CD4-positive, alpha-beta T cell (primary cell): ENCODE measurements at regions not wholly inside any gene's neighbourhood (a gene's known extent, or its start where the extent isn't known, plus 50 kb on each side); places are given as distances from the start of the nearest gene placed in this dataset.

ENCODE experiments used
- ATAC-seq: fragments of 200-7000 bp; cut with Tn5 transposase; one replicate; pipeline ENCODE4 v1.10.0; 2022; ENCODE audit warnings: mild to moderate bottlenecking; ENCODE audit not compliant: poor library complexity
- CTCF ChIA-PET: fragments of 350-600 bp; sonication (Branson Sonifier 250); formaldehyde crosslinking; loops from one replicate; lab custom pipeline; 2021; ENCODE audit warnings: antibody characterized with exemption, inconsistent platforms; lab: Charles Lee
- POLR2A ChIA-PET: fragments of 350-600 bp; sonication (Branson Sonifier 250); formaldehyde crosslinking; loops from one replicate; lab custom pipeline; 2021; ENCODE audit warnings: antibody characterized with exemption, inconsistent platforms; lab: Charles Lee
- DNase-seq, 14 experiments: peaks; one replicate each; pipeline ENCODE4 v3.0.0-alpha.2; 2013 to 2020; ENCODE audit warnings: mixed read lengths in 2 of 14
- H3K27ac ChIP-seq, 2 donors: one replicate each; pipeline versions ENCODE4 v1.5.1 to v1.7.0; 2013; ENCODE audit warnings: low read length in 2 of 2, low read depth in 1 of 2, mild to moderate bottlenecking in 1 of 2
- H3K27me3 ChIP-seq, 2 experiments: 1 replicate in 1 of 2; 2 replicates in 1 of 2; pipeline versions ENCODE4 v1.6.1 to v1.7.0; 2013; ENCODE audit warnings: low read length in 2 of 2, control low read depth in 1 of 2, mild to moderate bottlenecking in 1 of 2, moderate library complexity in 1 of 2; ENCODE audit not compliant: insufficient read depth in 2 of 2, control insufficient read depth in 1 of 2
- H3K36me3 ChIP-seq: one replicate; pipeline ENCODE4 v1.6.1; 2013; ENCODE audit warnings: low read length, control low read depth; ENCODE audit not compliant: insufficient read depth
- H3K4me1 ChIP-seq: one replicate; pipeline ENCODE4 v1.6.1; 2013; ENCODE audit warnings: low read length, control low read depth; ENCODE audit not compliant: insufficient read depth
- H3K4me3 ChIP-seq: one replicate; pipeline ENCODE4 v1.5.1; 2013; ENCODE audit warnings: mild to moderate bottlenecking, low read length, moderate library complexity
- H3K9me3 ChIP-seq, 2 experiments: 1 replicate in 1 of 2; 2 replicates in 1 of 2; pipeline versions ENCODE4 v1.6.1 to v1.7.0; 2013; ENCODE audit warnings: low read length in 2 of 2, mild to moderate bottlenecking in 2 of 2, control low read depth in 1 of 2, moderate library complexity in 1 of 2; ENCODE audit not compliant: control insufficient read depth in 1 of 2, insufficient read depth in 1 of 2
- H3K27ac Mint-ChIP-seq: one replicate; pipeline ENCODE4 v1.8.0; 2020; ENCODE audit warnings: mixed read lengths
- H3K27me3 Mint-ChIP-seq: one replicate; pipeline ENCODE4 v1.8.0; 2021; ENCODE audit warnings: mixed read lengths
- H3K36me3 Mint-ChIP-seq: one replicate; pipeline ENCODE4 v1.8.0; 2021; ENCODE audit warnings: low read depth, mixed read lengths
- H3K4me1 Mint-ChIP-seq: one replicate; pipeline ENCODE4 v1.8.0; 2021; ENCODE audit warnings: low read depth, mixed read lengths
- H3K4me3 Mint-ChIP-seq: one replicate; pipeline ENCODE4 v1.8.0; 2020; ENCODE audit warnings: mild to moderate bottlenecking, mixed read lengths
- H3K9me3 Mint-ChIP-seq: one replicate; pipeline ENCODE4 v1.8.0; 2020; ENCODE audit warnings: mixed read lengths
- CTCF ChIP-seq: fragments of 200-600 bp; IDR thresholded peaks from one replicate; pipeline ENCODE4 v1.8.0; 2022; ENCODE audit warnings: antibody characterized with exemption, mild to moderate bottlenecking
- intact Hi-C, 2 experiments: fragments of 100-400 bp; cut with DNase I in 1 of 2; cut with micrococcal nuclease in 1 of 2; formaldehyde crosslinking; loops; one replicate each; pipeline versions ENCODE4 v1.15.1 to v1.9.0; 2023 to 2025; cut with DNase I, micrococcal nuclease

- Histone ChIP-seq H3K9me3 (peaks cover 0 to 9% of the 10 kb centered on the region in 2 experiments), H3K27me3 (no peaks in the 10 kb centered on the region), H3K36me3 (no peaks in the 10 kb centered on the region), H3K4me1 (no peaks in the 10 kb centered on the region), H3K4me3 (no peak overlapping the region), H3K27ac (no peak overlapping the region)
- DNase-seq, result no peak
- no peaks in the 10 kb centered on the region for H3K9me3 Mint-ChIP-seq
- no peak overlapping the region for H3K4me3 Mint-ChIP-seq
- CTCF ChIA-PET, result no interaction called here
- no peak for TF ChIP-seq CTCF
- intact Hi-C loops, result no loop called here
- no peaks in the 10 kb centered on the region for H3K27me3 Mint-ChIP-seq
- no peaks in the 10 kb centered on the region for H3K36me3 Mint-ChIP-seq
- H3K4me1 Mint-ChIP-seq, result no peaks in the 10 kb centered on the region
- no peak overlapping the region for H3K27ac Mint-ChIP-seq
- POLR2A ChIA-PET, result no interaction called here
- ATAC-seq, result no peak
These were observed 620.9 kb upstream of the CELF4 start for GRCh38 chr18:38186491-38186890.

- CTCF ChIA-PET, result no interaction called here
- no peak overlapping the region for H3K27ac Mint-ChIP-seq
- DNase-seq, result no peak
These were observed 609.0 kb upstream of the CELF4 start for GRCh38 chr18:38174594-38174993.

GRCh38 chr18:38174173-38174572 lies 608.6 kb upstream of the CELF4 start:
- ChIA-PET CTCF (no interaction called here), POLR2A (no interaction called here)
- no peak for ATAC-seq
- intact Hi-C loops, result no loop called here
- Mint-ChIP-seq H3K27ac (no peak overlapping the region), H3K4me3 (no peak overlapping the region), H3K27me3 (no peaks in the 10 kb centered on the region), H3K4me1 (no peaks in the 10 kb centered on the region), H3K9me3 (no peaks in the 10 kb centered on the region), H3K36me3 (no peaks in the 10 kb centered on the region)
- Histone ChIP-seq H3K4me1 (no peaks in the 10 kb centered on the region), H3K4me3 (no peak overlapping the region), H3K27ac (no peak overlapping the region), H3K27me3 (no peaks in the 10 kb centered on the region), H3K36me3 (no peaks in the 10 kb centered on the region), H3K9me3 (no peaks in the 10 kb centered on the region)
- no peak for DNase-seq
- TF ChIP-seq CTCF, result no peak

More at GRCh38 chr18:38174594-38174993, 609.0 kb upstream of the CELF4 start:
- Histone ChIP-seq H3K27me3 (no peaks in the 10 kb centered on the region), H3K4me3 (no peak overlapping the region), H3K36me3 (no peaks in the 10 kb centered on the region), H3K27ac (no peak overlapping the region), H3K9me3 (no peaks in the 10 kb centered on the region), H3K4me1 (no peaks in the 10 kb centered on the region)
- H3K27me3 Mint-ChIP-seq, result no peaks in the 10 kb centered on the region
- intact Hi-C loops, result no loop called here
- no peaks in the 10 kb centered on the region for H3K4me1 Mint-ChIP-seq
- no peaks in the 10 kb centered on the region for H3K9me3 Mint-ChIP-seq
- POLR2A ChIA-PET, result no interaction called here
- no peaks in the 10 kb centered on the region for H3K36me3 Mint-ChIP-seq
- no peak overlapping the region for H3K4me3 Mint-ChIP-seq
- no peak for ATAC-seq
- TF ChIP-seq CTCF, result no peak
